HCT116 (cell line): ENCODE measurements at regions not wholly inside any gene's neighbourhood (a gene's known extent, or its start where the extent isn't known, plus 50 kb on each side); places are given as distances from the start of the nearest gene placed in this dataset.
A peak's percentile ranks its signal among the peaks of the same experiment; 100 is the strongest.

Experiments
- ATAC-seq: fragments of 200-7000 bp; cut with Tn5 transposase; 2 replicates; pipeline ENCODE4 v1.9.1; 2020; ENCODE audit warnings: mild to moderate bottlenecking, moderate library complexity
- BruUV-seq: library from RNA; stranded (reverse); fragments of 400-500 nt; replicated peaks from 2 replicates; lab custom pipeline; 2021; lab: Mats Ljungman, UMichigan
- CTCF ChIA-PET: fragments of 300-600 bp; sonication (Branson Sonifier 250); formaldehyde crosslinking; loops from one replicate; lab custom pipeline; 2021; ENCODE audit warnings: antibody characterized with exemption; lab: Charles Lee
- POLR2A ChIA-PET: fragments of 300-600, 350-600 bp; sonication (Branson Sonifier 250); formaldehyde crosslinking; loops from one replicate; lab custom pipeline; 2021; ENCODE audit warnings: antibody characterized with exemption; lab: Charles Lee
- RAD21 ChIA-PET, 2 experiments: fragments of 300-600 bp; sonication (Branson Sonifier 250); formaldehyde crosslinking; loops; one replicate each; lab custom pipeline; 2023; ENCODE audit warnings: low total read pairs in 2 of 2; ENCODE audit not compliant: uncharacterized antibody in 2 of 2, unreplicated experiment in 2 of 2, low non-redundant PET in 1 of 2; lab: Charles Lee
- DNase-seq: peaks from one replicate; pipeline ENCODE4 v3.0.0-alpha.2; 2010; ENCODE audit warnings: low read depth, low spot score
- H2AFZ ChIP-seq: fragments of 200-600 bp; shearing (Covaris generic), sonication (generic); 2 replicates; pipeline ENCODE4 v1.6.1; 2017; ENCODE audit warnings: low read depth, mixed run types, mixed read lengths, antibody characterized with exemption, low read length; ENCODE audit not compliant: poor library complexity, severe bottlenecking
- H3K27ac ChIP-seq: 2 replicates; pipeline ENCODE4 v1.5.1; 2012; ENCODE audit warnings: low read depth, low read length
- H3K27me3 ChIP-seq: fragments of 200-600 bp; sonication (generic); 2 replicates; pipeline ENCODE4 v1.6.1; 2016; ENCODE audit warnings: mixed run types, low read length, mixed read lengths; ENCODE audit not compliant: insufficient read depth
- H3K36me3 ChIP-seq, 2 experiments: fragments of 200-500 bp in 1 of 2; fragments of 200-600 bp in 1 of 2; sonication (Bioruptor generic) in 1 of 2; sonication (generic) in 1 of 2; 2 replicates each; pipeline versions ENCODE4 v1.5.1 to v1.6.1; 2014 to 2016; ENCODE audit warnings: low read length in 2 of 2, inconsistent platforms in 1 of 2, mixed read lengths in 1 of 2, mixed run types in 1 of 2; ENCODE audit not compliant: insufficient read depth in 2 of 2, control insufficient read depth in 1 of 2
- H3K4me1 ChIP-seq, 2 experiments: fragments of 200-600 bp in 1 of 2; sonication (generic) in 1 of 2; 2 replicates each; pipeline versions ENCODE4 v1.5.1 to v1.6.1; 2012 to 2017; ENCODE audit warnings: low read length in 2 of 2, inconsistent platforms in 1 of 2, mild to moderate bottlenecking in 1 of 2, mixed read lengths in 1 of 2, mixed run types in 1 of 2, moderate library complexity in 1 of 2; ENCODE audit not compliant: insufficient read depth in 2 of 2, control insufficient read depth in 1 of 2
- H3K4me2 ChIP-seq: fragments of 200-600 bp; sonication (generic); 2 replicates; pipeline ENCODE4 v1.6.1; 2017; ENCODE audit warnings: mixed run types, low read length, mixed read lengths
- H3K4me3 ChIP-seq, 2 experiments: fragments of 200-600 bp in 1 of 2; sonication (generic) in 1 of 2; replicated peaks in 1 of 2; 2 replicates each; pipeline ENCODE4 v1.5.1; 2011 to 2016; ENCODE audit warnings: low read length in 2 of 2, control low read depth in 1 of 2, low read depth in 1 of 2, mild to moderate bottlenecking in 1 of 2, mixed read lengths in 1 of 2, mixed run types in 1 of 2
- H3K79me2 ChIP-seq: fragments of 200-600 bp; sonication (generic); 2 replicates; pipeline ENCODE4 v1.6.1; 2017; ENCODE audit warnings: mild to moderate bottlenecking, mixed run types, low read length, moderate library complexity, mixed read lengths; ENCODE audit not compliant: insufficient read depth
- H3K9ac ChIP-seq: fragments of 200-600 bp; sonication (generic); 2 replicates; pipeline ENCODE4 v1.6.1; 2016; ENCODE audit warnings: low read length, mixed read lengths
- H3K9me2 ChIP-seq: fragments of 200-600 bp; sonication (generic), shearing (Covaris generic); 2 replicates; pipeline ENCODE4 v1.6.1; 2017; ENCODE audit warnings: mixed run types, mild to moderate bottlenecking, moderate library complexity; ENCODE audit not compliant: insufficient read depth
- H3K9me3 ChIP-seq, 2 experiments: fragments of 200-500 bp in 1 of 2; fragments of 200-600 bp in 1 of 2; sonication (Bioruptor generic) in 1 of 2; sonication (generic) in 1 of 2; 2 replicates each; pipeline ENCODE4 v1.6.1; 2014 to 2017; ENCODE audit warnings: low read length in 2 of 2, mixed read lengths in 2 of 2, inconsistent platforms in 1 of 2, low read depth in 1 of 2, mild to moderate bottlenecking in 1 of 2, mixed run types in 1 of 2, moderate library complexity in 1 of 2; ENCODE audit not compliant: control insufficient read depth in 1 of 2, insufficient read depth in 1 of 2
- H4K20me1 ChIP-seq: fragments of 200-600 bp; sonication (generic), shearing (Covaris generic); 2 replicates; pipeline ENCODE4 v1.6.1; 2017; ENCODE audit warnings: mixed run types, mild to moderate bottlenecking, moderate library complexity; ENCODE audit not compliant: insufficient read depth
- CTCF ChIP-seq, 3 experiments: fragments of 200-600 bp in 1 of 3; sonication (generic) in 1 of 3; IDR thresholded peaks in 2 of 3; conservative IDR thresholded peaks in 1 of 3; 2 replicates each; pipeline ENCODE4 v1.5.1; 2012 to 2017; ENCODE audit warnings: low read depth in 2 of 3, low read length in 2 of 3, antibody characterized with exemption in 1 of 3, borderline replicate concordance in 1 of 3, control low read depth in 1 of 3, mild to moderate bottlenecking in 1 of 3, mixed read lengths in 1 of 3, mixed run types in 1 of 3, moderate library complexity in 1 of 3; ENCODE audit not compliant: insufficient read depth in 1 of 3
- POLR2AphosphoS5 ChIP-seq: IDR thresholded peaks from 2 replicates; pipeline ENCODE4 v1.6.1; 2011; ENCODE audit warnings: mild to moderate bottlenecking, low read depth, low read length, moderate library complexity
- SIN3A ChIP-seq: IDR thresholded peaks from 2 replicates; pipeline ENCODE4 v1.6.1; 2012; ENCODE audit warnings: low read depth
- YY1 ChIP-seq: IDR thresholded peaks from 2 replicates; pipeline ENCODE4 v1.6.1; 2011; ENCODE audit warnings: low read length, low read depth, moderate library complexity, mild to moderate bottlenecking; ENCODE audit not compliant: insufficient replicate concordance; ENCODE audit errors: extremely low read depth
- intact Hi-C: fragments of 100-400 bp; cut with micrococcal nuclease; formaldehyde crosslinking; loops from 2 replicates; pipeline ENCODE4 v1.10.0; 2022

- no peak for ATAC-seq
- H3K9ac ChIP-seq, result no peak overlapping the region
These were observed 49.7 kb downstream of the CYRIA start for GRCh38 chr2:16615687-16616615.

More at GRCh38 chr2:16615687-16616615, 49.7 kb downstream of the CYRIA start:
- POLR2A ChIA-PET, result no interaction called here
- Histone ChIP-seq H3K27ac (no peak overlapping the region), H3K9me3 (no peaks in the 10 kb centered on the region), H3K4me1 (no peaks in the 10 kb centered on the region), H3K9me2 (no peaks in the 10 kb centered on the region), H3K79me2 (no peaks in the 10 kb centered on the region), H3K27me3 (peaks cover 26% of the 10 kb centered on the region), H3K4me2 (no peak overlapping the region), H3K36me3 (no peaks in the 10 kb centered on the region), H3K4me3 (no peak overlapping the region), H2AFZ (no peak overlapping the region), H4K20me1 (no peaks in the 10 kb centered on the region)
- no peak for DNase-seq
- intact Hi-C loops, result no loop called here
- RAD21 ChIA-PET, result no interaction called here
- BruUV-seq, result no TSS peak
- TF ChIP-seq YY1 (no peak), SIN3A (no peak), CTCF (IDR thresholded peaks at IDR 0.05 in 2 of 3, conservative IDR thresholded peaks at IDR 0.05 in 1 of 3; ENCODE audit: borderline replicate concordance in 1 of 3, insufficient read depth in 1 of 3, low read depth in 2 of 3, low read length in 2 of 3) (0 out of 6 replicates have a peak, but pooled peaks of 1 of the 3 experiments have one; percentile 10), POLR2AphosphoS5 (no peak)
- CTCF ChIA-PET, result interaction anchor here (5.2 kb wide), 1 partner anchor 140 kb away, joined by 85 read pairs; no protein-coding TSS in a partner anchor
